NCI-H2227 (cell line): ENCODE measurements at regions not wholly inside any gene's neighbourhood (a gene's known extent, or its start where the extent isn't known, plus 50 kb on each side); places are given as distances from the start of the nearest gene placed in this dataset.

Experiments used
- DNase-seq: peaks from one replicate; lab custom pipeline; 2025; ENCODE audit not compliant: unreplicated experiment; lab: John Stamatoyannopoulos, UW

DNA sequence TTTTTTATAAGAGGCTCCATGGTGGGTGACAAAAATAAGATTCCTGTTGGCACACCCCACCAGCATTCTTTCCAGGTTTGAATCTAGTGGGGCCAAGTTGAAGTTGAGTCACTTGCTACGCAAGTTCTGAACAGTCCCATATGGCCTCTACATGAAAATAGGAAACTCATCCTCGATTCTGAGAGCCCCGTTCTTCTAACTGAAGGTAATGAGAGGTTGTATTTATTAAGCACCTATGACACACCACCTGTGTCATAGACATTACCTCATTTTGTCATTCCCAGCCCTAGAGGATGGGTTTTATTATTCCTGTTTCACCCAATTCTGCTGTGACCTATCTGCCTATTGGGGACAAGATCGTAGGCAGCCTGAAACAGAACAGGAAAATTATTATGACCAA is 131.7 kb downstream of the ACTL7B start:
- no peak for DNase-seq

DNA sequence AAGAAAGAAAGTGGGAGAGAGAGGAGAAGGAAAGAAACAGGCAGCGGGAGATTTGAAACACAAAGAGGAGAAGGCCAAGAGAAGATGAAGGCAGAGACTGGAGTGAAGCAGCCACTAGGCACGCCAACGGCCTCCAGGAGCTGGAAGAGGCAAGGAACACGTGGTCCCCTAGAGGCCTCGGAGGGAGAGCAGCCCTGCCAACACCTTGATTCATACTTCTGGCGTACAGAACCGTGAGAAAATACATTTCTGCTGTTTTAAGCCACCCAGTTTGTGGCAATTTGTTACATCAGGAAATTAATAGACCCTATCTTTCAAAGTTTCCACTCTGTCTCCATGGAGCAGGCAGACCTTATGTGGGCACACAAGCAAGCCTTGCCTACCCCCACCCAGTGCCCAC is 133.4 kb downstream of the ACTL7B start:
- DNase-seq: no peak

DNA sequence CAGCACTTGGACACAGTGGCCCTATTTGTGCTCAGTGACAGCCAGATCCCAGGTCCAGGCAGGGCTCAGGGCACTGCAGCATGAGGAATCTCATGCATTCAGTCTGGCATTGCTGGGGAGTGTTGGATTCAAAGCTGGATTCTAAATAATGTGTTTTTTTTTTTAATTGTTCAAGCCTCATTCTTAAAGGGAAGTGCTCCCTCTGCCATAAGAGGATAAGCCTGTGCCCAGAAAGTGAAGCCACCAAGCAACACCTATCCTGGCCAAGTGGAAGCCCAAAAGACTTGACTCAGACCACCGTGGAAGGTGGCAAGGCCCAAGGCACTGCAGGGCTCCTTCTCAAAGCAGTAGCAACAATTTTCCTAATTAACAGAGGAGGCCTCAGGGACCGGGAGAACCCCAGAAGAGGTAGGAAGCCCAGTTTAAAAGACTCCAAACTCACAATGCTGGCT is 135.6 kb downstream of the ACTL7B start:
- no peak for DNase-seq

DNA sequence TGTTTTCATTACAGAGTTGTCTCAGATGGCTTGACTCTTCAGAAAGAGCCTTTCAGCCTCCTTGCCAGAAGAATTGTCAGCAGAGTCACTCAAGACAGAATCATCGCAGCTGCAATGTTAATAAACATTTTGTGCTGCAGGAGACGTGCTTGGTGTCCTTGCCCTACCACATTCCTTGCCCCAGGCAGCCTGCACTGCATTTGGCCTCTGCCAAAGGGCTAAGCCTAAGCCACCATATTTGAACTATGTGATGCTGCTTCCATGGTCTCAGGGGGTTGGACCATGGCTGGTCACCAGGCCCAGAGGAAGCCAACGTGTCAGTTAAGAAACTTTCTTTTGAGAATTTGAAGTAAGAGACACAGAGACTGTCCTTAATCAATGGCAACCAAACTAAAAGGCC is 145.4 kb downstream of the ACTL7B start:
- DNase-seq: no peak

DNA sequence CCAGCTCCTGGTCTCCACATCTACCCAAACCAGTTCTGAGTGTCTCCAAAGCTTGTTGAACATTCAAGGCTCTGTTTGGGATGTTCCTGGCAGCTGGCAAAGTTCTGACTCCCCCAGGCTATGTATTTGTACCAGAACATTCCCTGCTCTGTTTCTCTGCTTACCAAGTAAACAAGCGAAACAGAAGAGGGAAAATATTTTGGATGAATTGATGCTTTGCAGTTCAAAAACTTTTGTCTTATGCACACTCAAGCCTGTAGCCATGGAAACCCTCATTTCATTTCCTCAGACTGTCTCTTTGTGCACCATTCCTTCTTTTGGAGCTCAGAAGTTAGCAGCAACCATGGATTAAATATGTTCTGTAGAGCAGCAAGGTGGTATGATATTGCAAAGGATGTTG is 145.8 kb downstream of the ACTL7B start:
- no peak for DNase-seq

DNA sequence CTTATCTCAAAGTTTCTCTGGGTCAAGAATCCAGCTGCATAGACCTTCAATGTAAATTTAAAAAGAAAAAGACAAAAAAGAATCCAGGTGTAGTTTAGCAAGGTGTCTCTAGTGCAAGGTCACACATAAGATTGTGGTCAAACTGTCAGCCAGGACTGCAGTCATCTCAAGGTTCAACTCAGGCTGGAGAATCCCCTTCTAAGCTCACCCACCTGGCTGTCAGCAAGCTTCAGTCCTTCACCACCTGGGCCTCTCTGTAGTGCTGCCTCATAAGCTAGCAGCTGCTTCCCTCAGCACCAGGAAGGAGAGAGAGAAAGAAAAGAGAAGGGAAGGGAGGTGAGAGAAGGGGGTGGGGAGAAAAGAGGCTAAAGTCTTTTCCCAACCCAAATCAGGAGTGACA is 146.7 kb downstream of the ACTL7B start:
- no peak for DNase-seq

DNA sequence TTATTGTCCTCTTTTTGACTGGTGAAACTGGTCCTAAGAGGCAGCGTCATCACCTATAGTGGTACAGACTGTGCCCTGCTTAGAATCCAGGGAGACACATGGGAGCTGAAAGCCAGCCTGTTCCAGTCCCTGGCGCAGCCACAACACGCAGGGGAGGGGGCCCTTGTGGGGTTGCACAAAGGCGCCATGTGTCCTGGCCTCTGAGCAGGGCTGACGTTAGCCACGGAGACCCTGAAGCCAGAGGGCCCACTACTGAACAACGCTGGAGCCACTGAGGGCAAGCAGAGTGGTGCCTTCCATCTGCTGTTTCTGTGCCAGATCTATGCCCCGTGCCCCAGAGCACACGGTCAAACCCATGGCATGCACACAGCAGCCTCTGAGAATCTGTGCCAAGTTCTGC is 147.3 kb downstream of the ACTL7B start:
- DNase-seq: no peak

DNA sequence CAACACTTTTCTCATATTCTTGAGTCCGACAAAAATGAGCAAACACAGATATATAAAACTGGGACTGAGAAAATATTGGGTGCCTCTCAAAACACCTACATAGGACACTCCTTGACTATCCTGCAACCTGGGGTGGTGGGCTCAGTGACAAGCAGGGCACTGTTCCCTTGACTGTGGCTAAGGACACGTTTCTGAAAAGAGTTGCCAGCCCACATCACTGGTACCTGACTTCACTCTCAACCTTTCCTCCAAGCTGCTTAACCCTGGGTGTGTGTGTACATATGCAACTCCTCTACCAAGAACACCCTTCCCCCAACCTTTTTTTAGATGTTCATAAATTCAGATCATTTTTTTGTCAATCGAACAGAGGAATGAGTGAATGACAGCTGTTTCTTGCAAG is 148.7 kb downstream of the ACTL7B start:
- DNase-seq: no peak

DNA sequence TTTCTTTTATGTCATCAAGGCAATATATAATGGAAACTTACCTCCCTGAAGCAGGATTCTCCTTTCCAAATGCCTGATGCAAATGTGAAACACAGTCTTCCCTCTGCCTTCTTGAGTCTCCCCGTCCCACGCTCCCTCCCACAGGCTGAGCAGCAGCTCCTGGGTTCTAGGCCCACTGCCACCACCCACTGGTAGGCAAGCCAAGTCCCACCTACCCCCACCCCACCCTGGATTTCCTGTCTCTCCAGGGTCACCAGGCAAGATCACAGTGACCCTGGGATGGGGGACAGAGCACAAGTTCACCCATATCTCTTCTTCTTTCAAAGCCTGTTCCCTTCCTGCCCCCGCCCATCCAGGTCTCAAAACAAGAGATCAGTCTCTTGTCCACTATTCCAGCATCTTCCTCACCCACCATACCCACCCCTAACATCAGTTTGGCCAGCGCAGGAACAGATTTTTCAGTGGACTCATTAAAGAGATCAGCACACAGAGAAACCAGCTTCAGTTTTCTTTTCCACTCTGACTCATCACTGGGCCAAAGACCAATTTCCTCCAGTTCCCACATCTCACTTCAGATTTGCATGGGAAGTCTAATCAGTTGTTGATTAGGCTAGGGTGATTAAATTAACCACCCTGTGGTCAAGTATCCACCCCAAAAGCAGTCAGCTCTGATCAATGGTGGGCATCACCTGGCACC is 151.5 kb downstream of the ACTL7B start:
- no peak for DNase-seq

DNA sequence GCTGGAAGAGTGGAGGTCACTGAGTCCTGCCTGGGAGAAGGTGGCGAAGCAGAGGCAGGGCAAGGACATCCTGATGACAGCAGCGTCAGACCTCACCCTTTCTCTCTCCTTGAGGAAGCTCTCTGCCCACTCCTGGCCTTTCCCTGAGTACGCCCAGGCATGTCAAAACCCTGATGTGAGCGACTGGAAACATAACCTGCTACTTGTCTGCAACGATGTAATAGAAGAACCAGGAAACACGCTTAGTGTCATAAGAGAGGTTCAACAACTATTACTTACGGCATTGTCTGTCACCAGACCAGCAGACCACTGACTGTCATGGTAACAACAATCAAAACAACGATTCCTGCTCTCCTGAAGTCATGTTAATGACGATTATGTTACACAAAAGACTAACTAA is 152.4 kb downstream of the ACTL7B start:
- no peak for DNase-seq

DNA sequence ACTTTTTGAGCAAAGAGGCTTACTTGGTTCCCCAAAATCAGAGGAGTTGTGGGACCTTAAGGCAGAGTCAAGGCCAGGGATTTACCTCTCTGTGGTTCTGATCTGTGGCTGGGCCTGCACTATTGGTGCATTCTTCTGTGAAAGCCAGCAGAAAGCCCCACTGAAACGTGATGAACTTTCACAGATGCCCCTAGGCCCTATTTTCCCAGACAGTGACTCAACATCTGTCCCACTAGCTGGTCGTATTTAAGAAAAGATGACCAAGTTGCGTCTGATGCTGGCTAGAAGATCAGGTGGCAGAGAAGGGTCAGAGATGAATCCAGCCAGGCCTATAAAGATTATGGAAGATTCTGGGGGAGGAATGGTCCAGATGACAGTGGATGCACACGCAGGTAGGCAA is 153.1 kb downstream of the ACTL7B start:
- no peak for DNase-seq

DNA sequence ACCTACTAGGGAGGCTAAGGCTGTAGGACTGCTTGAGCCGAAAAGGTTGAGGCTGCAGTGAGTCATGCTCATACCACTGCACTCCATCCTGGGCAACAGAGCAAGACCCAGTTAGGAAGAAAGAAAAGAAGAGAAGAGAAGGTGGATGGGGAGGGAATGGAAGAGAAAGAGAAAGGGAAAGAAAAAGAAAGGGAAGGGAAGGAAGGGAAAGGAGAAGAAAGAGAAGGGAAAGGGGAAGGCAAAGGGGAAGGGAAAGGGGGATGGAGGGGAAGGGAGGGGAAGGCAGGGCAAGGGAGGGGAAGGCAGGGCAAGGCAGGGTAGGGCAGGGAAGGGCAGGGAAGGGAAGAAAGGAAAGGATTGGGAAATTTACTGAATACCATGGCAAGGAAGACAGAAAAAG is 157.0 kb downstream of the ACTL7B start:
- no peak for DNase-seq

DNA sequence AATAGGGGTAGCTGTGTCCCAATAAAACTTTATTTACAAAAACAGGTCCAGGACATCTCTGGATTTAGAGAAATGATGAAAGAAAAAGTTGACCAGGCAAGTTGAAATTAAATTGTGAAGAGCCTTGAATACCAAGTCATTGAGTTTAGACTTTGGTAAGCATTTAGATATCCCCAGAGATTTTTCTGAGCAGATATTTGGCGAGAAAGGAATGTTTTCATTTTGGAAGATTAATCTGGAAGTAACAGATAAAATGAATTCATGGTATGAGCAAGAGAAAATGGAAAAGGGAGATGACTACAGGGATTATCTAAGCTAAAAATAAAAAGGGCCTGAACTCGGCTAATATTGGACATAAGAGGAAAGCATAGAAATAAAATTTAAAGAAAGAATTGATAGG is 157.6 kb downstream of the ACTL7B start:
- DNase-seq: no peak

DNA sequence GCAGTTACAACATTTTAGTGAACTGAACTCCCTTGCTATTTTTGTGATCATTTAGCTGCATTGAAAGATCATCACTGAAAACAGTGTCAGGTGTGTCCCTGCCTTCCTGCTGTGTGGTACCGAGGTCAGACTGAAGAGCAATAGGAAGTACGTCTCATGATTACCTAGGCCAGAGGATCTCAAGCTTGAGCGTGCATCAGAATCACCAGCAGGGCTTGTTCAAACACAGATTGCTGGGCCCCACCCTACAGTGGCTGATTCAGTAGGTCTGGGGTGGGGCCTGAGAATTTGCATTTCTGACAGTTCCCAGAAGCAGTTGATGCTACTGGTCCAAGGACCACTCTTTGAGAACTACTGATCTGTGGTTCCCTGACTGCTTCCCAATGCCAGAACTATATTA is 159.6 kb downstream of the ACTL7B start:
- DNase-seq: no peak

DNA sequence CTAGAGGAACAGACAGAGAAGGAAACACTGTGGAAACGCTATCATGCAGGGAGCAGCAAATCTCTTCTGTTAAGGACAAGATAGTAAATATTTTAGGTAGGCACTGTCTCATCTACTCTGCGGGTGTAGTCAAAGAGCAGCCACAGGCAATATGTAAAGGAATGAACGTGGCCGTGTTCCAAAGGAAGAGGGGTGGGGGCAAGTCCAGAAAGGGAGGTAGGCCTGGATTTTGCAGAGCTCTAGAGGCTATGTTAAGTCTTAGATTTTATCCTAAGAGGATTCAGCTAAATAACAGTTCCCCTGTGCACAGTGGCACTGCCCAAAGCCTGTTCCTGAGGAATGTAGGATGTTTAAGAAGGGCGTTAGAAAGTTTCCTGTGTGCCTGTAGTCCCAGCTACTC is 161.6 kb downstream of the ACTL7B start:
- DNase-seq: no peak

DNA sequence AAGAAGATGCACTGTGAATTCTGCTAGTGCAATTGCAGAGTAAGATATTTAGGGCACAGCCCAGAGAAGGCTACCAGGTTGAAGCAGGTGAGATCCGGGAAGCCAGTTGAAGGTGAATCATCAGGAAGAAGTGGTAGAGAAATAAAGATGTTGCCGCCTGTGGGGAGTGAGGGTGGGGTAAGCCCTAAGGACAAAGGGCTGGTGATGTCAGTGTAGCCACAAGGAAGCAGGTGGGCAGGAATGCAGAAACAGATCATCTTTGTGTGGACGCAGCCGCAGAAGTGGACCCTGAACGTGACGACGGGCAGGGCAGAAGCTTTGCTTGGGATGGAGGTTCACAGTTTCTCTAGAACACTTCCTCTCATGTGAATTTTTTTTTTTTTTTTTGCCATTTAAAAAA is 164.2 kb downstream of the ACTL7B start:
- DNase-seq: no peak

DNA sequence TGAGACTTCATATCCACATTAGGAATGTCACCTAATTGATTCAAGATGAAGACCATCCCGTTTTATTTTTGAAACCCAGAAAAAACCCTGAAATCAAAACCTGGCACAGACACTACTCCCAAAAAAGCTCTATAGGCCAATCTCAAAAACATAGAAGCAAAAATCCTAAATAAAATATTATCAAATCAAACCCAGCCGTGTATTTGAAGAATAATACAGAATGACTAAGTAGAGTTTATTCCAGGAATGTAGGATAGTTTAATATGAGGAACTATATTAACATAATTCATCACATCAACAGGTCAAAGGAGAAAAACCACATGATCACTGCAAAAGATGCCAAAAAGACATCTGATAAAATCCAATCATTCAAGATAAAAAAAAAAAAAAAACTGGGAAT is 167.1 kb downstream of the ACTL7B start:
- DNase-seq: no peak

DNA sequence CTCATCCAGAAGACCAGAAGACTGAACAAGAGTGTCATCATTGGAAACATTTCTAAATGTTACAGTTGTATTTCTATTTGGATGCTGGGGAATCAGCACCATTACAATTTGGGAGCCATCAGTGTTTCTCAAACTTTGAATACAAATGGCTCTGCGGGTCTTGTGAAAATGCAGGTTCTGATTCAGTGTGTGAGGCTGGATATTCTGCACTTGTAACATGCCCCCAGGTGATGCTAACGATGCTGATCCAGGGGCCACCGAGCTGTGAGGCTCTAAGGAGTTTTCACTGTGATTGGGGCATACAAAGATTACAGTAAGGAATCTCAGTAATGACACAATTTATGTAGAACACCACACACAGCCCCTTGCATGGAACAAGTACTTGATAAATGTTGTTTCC is 167.7 kb downstream of the ACTL7B start:
- no peak for DNase-seq

DNA sequence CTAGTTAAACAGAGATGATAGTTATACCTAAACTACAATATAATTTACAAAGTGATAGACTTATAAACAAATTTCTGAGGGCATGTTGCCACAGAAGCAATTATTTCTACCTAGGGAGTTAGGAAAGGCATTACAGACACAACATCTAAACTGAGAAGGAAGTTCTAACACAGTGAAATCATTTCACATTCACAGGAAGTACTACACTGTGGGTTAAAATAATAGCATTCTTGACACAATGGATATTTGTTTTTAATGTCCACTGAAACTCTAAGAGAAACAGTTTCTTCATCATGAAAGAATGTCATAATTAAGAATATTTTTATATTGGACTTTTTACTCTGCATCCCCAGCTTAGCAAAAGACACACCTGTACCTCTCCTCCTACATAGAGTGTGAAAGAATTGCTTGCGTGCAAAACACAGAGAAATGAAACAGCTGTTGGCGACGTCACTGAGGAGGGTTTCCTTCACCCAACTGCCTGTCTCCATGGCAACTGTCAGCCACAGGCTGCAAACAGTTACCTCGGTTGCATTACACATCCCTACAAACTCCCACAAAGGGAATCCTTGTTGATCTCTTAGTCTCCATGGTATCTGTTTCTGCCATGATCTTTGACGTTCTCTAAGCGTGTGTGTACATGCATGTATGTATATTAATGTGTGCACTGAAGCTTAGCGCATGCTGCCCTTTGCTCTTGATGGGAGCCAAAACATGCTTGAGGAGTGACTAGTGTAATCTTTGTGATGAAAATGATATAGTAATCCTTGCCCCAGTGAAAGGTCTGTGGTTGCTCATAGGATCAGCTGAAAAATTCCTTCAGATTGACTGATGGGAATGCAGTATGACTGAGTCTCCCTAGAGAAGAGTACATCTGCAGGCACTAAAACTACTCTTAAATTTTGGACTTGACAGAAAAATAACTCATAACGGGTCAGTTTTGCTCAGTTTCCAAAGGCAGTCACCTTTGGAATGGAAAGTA is 168.5 kb downstream of the ACTL7B start:
- no peak for DNase-seq

DNA sequence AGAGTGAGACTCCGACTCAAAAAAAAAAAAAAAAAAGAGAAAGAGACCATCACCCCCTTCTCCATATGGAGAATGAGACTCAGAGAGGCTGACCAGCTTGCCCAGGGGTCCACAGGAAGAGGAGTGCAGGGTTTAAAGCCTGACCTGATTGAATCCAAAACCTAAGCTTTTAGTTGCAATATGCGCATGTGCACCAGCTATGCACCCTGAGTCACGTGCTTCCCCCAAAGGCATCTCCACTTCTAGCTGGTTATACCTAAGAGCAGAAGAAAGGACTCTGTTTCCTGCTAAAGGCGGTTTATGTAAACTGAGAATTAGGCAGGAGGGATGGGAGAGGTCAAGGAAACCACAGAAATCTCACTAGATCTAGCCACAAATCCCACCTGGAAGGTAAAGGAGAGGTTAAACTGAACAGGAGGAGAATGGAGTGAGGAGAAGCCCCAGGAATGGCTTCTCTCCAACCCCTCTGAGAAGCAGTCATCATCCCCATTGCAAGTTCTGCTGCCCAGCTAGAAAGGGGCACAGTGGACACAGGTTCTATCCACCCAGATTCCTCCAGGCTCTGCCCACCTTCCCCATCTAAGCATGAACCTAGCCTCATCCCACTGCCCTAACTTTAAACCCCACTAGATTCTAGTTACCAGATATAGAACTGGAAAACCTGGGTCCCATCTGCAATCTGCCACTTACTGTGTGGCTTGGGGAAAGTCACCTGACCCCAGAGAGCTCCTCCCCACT is 171.3 kb downstream of the ACTL7B start:
- DNase-seq: no peak

DNA sequence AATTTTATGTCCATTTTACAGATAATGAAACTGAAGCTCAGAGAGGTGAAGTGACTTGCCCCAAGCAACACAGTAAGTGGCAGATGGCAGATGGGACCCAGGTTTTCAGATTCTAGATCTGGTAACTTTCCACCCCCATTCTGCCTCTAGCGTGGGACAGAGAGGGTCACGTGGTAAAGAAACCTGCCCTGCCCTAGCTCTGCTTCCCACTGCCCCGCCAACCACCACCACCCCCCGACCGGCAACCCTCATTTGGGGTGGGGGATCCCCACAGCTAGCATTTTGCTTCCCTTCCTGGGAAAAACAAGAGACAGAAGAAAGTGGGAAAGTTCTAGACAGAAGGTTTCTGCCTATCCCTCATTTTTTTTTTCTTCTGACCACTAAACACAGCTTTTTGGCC is 172.5 kb downstream of the ACTL7B start:
- DNase-seq: no peak
